HL-60 (cell line): ENCODE measurements at regions not wholly inside any gene's neighbourhood (a gene's known extent, or its start where the extent isn't known, plus 50 kb on each side); places are given as distances from the start of the nearest gene placed in this dataset.

Experiments used
- DNase-seq, 2 experiments: peaks; one replicate each; pipeline ENCODE4 v3.0.0-alpha.2; 2010 to 2020; ENCODE audit warnings: low read depth in 1 of 2, low spot score in 1 of 2
- H3K27ac ChIP-seq: fragments of 250-450 bp; sonication (Bioruptor Pico); replicated peaks from 2 replicates; pipeline ENCODE4 v1.5.1; 2020; ENCODE audit warnings: mild to moderate bottlenecking, moderate library complexity
- H3K27me3 ChIP-seq: fragments of 250-450 bp; sonication (Bioruptor Pico); 2 replicates; pipeline ENCODE4 v1.5.1; 2021; ENCODE audit warnings: mild to moderate bottlenecking, moderate library complexity; ENCODE audit not compliant: insufficient read depth, poor library complexity, severe bottlenecking
- H3K4me3 ChIP-seq: replicated peaks from 2 replicates; pipeline ENCODE4 v1.5.1; 2011; ENCODE audit warnings: mild to moderate bottlenecking, control low read depth, low read length; ENCODE audit not compliant: insufficient read depth
- GABPA ChIP-seq: IDR thresholded peaks from 2 replicates; pipeline ENCODE4 v1.6.1; 2012; ENCODE audit warnings: low read depth
- POLR2AphosphoS5 ChIP-seq: IDR thresholded peaks from 2 replicates; pipeline ENCODE4 v1.6.1; 2012; ENCODE audit warnings: low read depth
- SPI1 ChIP-seq: IDR thresholded peaks from 2 replicates; pipeline ENCODE4 v1.6.1; 2012; ENCODE audit warnings: low read depth, mild to moderate bottlenecking, borderline replicate concordance
- TF ChIP-seq, protein P1 (sequence below): IDR thresholded peaks from one replicate; pipeline ENCODE4 v1.5.1; 2011; ENCODE audit warnings: low read length, control low read depth, inconsistent platforms; ENCODE audit not compliant: insufficient read depth
- TF ChIP-seq, protein P2 (sequence below): IDR thresholded peaks from 2 replicates; pipeline ENCODE4 v1.6.1; 2012; ENCODE audit warnings: low read depth; ENCODE audit not compliant: insufficient replicate concordance

GRCh38 chr13:111045170-111045569 is 69.9 kb upstream of the ARHGEF7 start:
- Histone ChIP-seq H3K4me3 (no peak overlapping the region), H3K27me3 (no peaks in the 10 kb centered on the region), H3K27ac (no peak overlapping the region)
- TF ChIP-seq, protein P1, sequence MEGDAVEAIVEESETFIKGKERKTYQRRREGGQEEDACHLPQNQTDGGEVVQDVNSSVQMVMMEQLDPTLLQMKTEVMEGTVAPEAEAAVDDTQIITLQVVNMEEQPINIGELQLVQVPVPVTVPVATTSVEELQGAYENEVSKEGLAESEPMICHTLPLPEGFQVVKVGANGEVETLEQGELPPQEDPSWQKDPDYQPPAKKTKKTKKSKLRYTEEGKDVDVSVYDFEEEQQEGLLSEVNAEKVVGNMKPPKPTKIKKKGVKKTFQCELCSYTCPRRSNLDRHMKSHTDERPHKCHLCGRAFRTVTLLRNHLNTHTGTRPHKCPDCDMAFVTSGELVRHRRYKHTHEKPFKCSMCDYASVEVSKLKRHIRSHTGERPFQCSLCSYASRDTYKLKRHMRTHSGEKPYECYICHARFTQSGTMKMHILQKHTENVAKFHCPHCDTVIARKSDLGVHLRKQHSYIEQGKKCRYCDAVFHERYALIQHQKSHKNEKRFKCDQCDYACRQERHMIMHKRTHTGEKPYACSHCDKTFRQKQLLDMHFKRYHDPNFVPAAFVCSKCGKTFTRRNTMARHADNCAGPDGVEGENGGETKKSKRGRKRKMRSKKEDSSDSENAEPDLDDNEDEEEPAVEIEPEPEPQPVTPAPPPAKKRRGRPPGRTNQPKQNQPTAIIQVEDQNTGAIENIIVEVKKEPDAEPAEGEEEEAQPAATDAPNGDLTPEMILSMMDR, result no peak
- TF ChIP-seq, protein P2, sequence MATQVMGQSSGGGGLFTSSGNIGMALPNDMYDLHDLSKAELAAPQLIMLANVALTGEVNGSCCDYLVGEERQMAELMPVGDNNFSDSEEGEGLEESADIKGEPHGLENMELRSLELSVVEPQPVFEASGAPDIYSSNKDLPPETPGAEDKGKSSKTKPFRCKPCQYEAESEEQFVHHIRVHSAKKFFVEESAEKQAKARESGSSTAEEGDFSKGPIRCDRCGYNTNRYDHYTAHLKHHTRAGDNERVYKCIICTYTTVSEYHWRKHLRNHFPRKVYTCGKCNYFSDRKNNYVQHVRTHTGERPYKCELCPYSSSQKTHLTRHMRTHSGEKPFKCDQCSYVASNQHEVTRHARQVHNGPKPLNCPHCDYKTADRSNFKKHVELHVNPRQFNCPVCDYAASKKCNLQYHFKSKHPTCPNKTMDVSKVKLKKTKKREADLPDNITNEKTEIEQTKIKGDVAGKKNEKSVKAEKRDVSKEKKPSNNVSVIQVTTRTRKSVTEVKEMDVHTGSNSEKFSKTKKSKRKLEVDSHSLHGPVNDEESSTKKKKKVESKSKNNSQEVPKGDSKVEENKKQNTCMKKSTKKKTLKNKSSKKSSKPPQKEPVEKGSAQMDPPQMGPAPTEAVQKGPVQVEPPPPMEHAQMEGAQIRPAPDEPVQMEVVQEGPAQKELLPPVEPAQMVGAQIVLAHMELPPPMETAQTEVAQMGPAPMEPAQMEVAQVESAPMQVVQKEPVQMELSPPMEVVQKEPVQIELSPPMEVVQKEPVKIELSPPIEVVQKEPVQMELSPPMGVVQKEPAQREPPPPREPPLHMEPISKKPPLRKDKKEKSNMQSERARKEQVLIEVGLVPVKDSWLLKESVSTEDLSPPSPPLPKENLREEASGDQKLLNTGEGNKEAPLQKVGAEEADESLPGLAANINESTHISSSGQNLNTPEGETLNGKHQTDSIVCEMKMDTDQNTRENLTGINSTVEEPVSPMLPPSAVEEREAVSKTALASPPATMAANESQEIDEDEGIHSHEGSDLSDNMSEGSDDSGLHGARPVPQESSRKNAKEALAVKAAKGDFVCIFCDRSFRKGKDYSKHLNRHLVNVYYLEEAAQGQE, result no peak
- no peak for TF ChIP-seq SPI1
- no peak for TF ChIP-seq POLR2AphosphoS5
- TF ChIP-seq GABPA, result no peak
- no peak for DNase-seq

DNA sequence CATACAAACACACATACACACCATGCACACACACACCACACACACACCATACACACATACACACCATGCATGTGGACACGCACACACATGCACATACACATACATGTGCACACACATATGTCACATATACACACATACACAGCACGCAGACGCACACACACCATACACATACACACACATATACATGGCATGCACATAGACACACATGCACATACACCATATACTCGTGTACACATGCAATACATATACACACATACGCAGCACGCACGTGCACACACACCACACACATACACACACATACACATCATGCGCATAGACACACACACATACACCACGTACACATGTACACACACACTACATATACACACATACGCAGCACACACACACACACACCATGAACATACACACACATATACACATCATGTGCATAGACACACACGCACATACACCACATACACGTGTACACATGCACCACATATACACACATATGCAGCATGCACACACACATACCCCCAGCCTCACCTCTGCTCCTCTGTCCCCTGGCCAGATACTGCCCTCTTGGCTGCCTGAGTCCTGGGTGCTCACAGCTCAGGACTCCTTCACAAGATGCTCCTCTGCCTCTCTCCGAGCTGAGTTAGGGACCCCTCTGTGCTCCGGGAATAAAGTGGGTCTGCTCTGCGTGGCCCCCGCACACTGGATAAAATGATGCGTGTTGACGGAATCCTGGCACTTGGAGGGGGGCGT is 70.9 kb upstream of the ARHGEF7 start:
- no peak for DNase-seq
- H3K27me3 ChIP-seq, result peaks cover 5% of the 10 kb centered on the region
- no peak overlapping the region for H3K4me3 ChIP-seq
- TF ChIP-seq SPI1 (no peak), GABPA (no peak), POLR2AphosphoS5 (no peak)
- TF ChIP-seq, protein P2, result no peak
- TF ChIP-seq, protein P1, result no peak
- no peak overlapping the region for H3K27ac ChIP-seq

DNA sequence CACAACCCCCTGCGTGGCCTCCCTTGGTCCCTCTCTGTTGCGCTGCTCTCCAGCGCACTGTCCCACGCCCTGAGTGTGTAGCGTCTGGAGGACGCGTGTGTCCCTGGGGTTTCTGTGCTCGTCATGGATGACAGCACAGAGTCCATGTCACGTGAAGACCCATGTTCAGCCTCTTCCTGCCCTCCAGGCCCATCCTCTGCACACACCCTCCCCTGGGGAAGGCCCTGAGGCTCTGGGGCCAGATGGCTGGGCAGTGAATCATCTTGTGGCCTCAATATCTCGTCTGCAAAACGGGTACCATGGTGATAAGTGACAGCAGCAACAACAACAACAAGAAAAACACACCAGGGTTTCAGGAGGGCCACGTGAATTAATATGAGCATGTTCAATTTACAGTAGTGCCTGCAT is 71.5 kb upstream of the ARHGEF7 start:
- Histone ChIP-seq H3K27ac (no peak overlapping the region), H3K4me3 (no peak overlapping the region), H3K27me3 (peaks cover 7% of the 10 kb centered on the region)
- no peak for DNase-seq
- no peak for TF ChIP-seq GABPA
- TF ChIP-seq, protein P1, result no peak
- no peak for TF ChIP-seq SPI1
- no peak for TF ChIP-seq POLR2AphosphoS5
- TF ChIP-seq, protein P2, result no peak
